Esophagus muscularis mucosa (tissue), 4 donors: ENCODE measurements at regions not wholly inside any gene's neighbourhood (a gene's known extent, or its start where the extent isn't known, plus 50 kb on each side); places are given as distances from the start of the nearest gene placed in this dataset.

Experiments used
- DNase-seq: peaks from one replicate; pipeline ENCODE4 v3.0.0-alpha.2; 2017; ENCODE audit errors: extremely low spot score
- H3K27ac ChIP-seq, 4 donors: fragments of 200-600 bp; sonication (generic); replicated peaks in 1 of 4; 1 replicate in 3 of 4; 2 replicates in 1 of 4; pipeline ENCODE4 v1.5.1; 2016 to 2019; ENCODE audit warnings: mild to moderate bottlenecking in 1 of 4
- H3K27me3 ChIP-seq, 4 donors: fragments of 200-600 bp; sonication (generic); one replicate each; pipeline versions ENCODE4 v1.5.1 to v1.6.0; 2016 to 2019
- H3K36me3 ChIP-seq, 4 donors: fragments of 200-600 bp; sonication (generic); one replicate each; pipeline ENCODE4 v1.5.1; 2016 to 2019
- H3K4me1 ChIP-seq, 4 donors: fragments of 200-600 bp; sonication (generic); one replicate each; pipeline ENCODE4 v1.5.1; 2016 to 2019
- H3K4me3 ChIP-seq, 4 donors: fragments of 200-600 bp; sonication (generic); 1 replicate in 2 of 4; 2 replicates in 2 of 4; pipeline ENCODE4 v1.5.1; 2016 to 2019; ENCODE audit warnings: mild to moderate bottlenecking in 4 of 4, moderate library complexity in 1 of 4
- H3K9me3 ChIP-seq, 4 donors: fragments of 200-600 bp; sonication (generic); 1 replicate in 3 of 4; 2 replicates in 1 of 4; pipeline ENCODE4 v1.5.1; 2016 to 2019
- CTCF ChIP-seq, 3 experiments: fragments of 200-600 bp in 2 of 3; fragments of 450-650 bp in 1 of 3; sonication (generic) in 2 of 3; IDR thresholded peaks; one replicate each; pipeline ENCODE4 v1.5.1; 2017 to 2019; ENCODE audit warnings: antibody characterized with exemption in 3 of 3, mild to moderate bottlenecking in 2 of 3, moderate library complexity in 1 of 3
- EP300 ChIP-seq: sonication (generic); formaldehyde crosslinking; IDR thresholded peaks from one replicate; pipeline ENCODE4 v1.6.1; 2017; ENCODE audit warnings: antibody characterized with exemption
- POLR2A ChIP-seq: fragments of 450-650 bp; IDR thresholded peaks from one replicate; pipeline ENCODE4 v1.6.1; 2017; ENCODE audit warnings: antibody characterized with exemption, moderate library complexity, mild to moderate bottlenecking, low read depth
- POLR2AphosphoS5 ChIP-seq, 2 donors: sonication (generic); formaldehyde crosslinking; IDR thresholded peaks; one replicate each; pipeline ENCODE4 v1.6.1; 2017; ENCODE audit warnings: antibody characterized with exemption in 2 of 2
- WGBS: methylation state at CpG from one replicate; pipeline ENCODE4 v1.1.5; 2018; 5-methylcytosine and 5-hydroxymethylcytosine counted together
- intact Hi-C: fragments of 100-400 bp; cut with DNase I; formaldehyde crosslinking; loops from one replicate; pipeline ENCODE4 v1.15.1; 2023

DNA sequence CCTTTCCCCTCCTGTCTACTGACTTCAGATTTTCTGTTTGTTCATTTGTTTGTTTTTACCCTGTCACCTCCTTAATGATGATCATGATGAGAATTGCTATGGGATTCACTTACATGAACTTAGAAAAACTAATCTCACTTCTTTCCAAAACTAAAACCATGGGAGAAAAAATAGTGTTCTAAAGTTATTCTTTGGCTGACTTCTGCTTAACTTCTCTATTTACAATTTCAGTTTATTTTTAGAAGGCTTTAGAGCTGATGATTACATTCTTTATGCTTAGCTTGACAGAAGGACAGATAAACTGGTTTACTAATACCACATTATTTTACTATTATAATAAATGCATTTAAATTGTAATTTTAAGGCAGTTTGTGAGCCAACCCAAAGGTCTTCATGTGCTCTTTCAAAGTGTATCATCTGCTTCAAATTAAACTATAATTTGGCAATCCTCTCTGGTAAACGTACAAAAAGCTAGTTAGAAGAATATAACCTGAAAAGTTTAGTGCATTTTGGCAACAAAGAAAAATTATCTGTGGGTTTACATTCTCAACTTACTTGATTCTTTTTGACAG is 676.8 kb upstream of the UBE2E2 start:
- TF ChIP-seq POLR2A, result no peak
- TF ChIP-seq POLR2AphosphoS5 (IDR thresholded peaks at IDR 0.05), result no peak
- TF ChIP-seq CTCF (IDR thresholded peaks at IDR 0.05), result no peak
- TF ChIP-seq EP300, result no peak
- intact Hi-C loops, result no loop called here
- WGBS, result 22% methylated on average over 1 of the region's 1 CpG
- no peak for DNase-seq
- peaks cover 0 to 23% (median 9%) of the 10 kb centered on the region in 4 donors for H3K4me1 ChIP-seq
- H3K36me3 ChIP-seq, result no peaks in the 10 kb centered on the region
- H3K9me3 ChIP-seq, result no peaks in the 10 kb centered on the region
- peak overlapping the region in 1 of 4 donors; percentile 0 for H3K27ac ChIP-seq
- no peak overlapping the region for H3K4me3 ChIP-seq
- H3K27me3 ChIP-seq, result no peaks in the 10 kb centered on the region

DNA sequence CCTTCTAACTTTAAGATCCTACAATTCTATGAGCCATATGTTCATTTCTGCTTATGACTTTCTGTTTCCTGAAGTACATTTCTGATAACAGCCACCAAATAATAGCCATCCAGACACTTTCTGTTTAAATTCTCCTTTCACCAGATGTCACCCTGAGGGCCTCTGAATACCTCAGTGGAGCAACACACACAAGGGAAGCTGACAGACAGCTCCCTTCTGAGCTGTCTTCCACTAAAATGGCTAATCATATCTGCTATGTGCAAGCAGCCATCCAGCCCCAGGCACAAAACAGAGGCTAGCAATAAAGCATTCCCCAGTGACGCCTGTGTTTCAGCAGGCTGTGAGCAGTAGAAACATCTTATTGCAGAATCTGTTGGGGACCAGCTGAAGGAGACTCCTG is 666.6 kb upstream of the UBE2E2 start:
- WGBS, result 90% methylated on average over 1 of the region's 1 CpG
- TF ChIP-seq CTCF (IDR thresholded peaks at IDR 0.05) (no peak), POLR2AphosphoS5 (IDR thresholded peaks at IDR 0.05) (no peak), POLR2A (no peak), EP300 (no peak)
- intact Hi-C loops, result no loop called here

GRCh38 chr3:22537560-22537959 is 665.6 kb upstream of the UBE2E2 start:
- H3K27ac ChIP-seq, result no peak overlapping the region
- TF ChIP-seq EP300 (no peak), POLR2A (no peak), POLR2AphosphoS5 (IDR thresholded peaks at IDR 0.05) (no peak), CTCF (IDR thresholded peaks at IDR 0.05) (no peak)
- intact Hi-C loops, result no loop called here
- no peaks in the 10 kb centered on the region for H3K9me3 ChIP-seq
- no peak for DNase-seq
- no peak overlapping the region for H3K4me3 ChIP-seq
- peaks cover 0 to 4% (median 0%) of the 10 kb centered on the region in 4 donors for H3K4me1 ChIP-seq
- no peaks in the 10 kb centered on the region for H3K36me3 ChIP-seq
- WGBS, result 65% methylated on average over 1 of the region's 1 CpG
- no peaks in the 10 kb centered on the region for H3K27me3 ChIP-seq

More for the DNA sequence above, 666.6 kb upstream of the UBE2E2 start:
- Histone ChIP-seq H3K36me3 (no peaks in the 10 kb centered on the region), H3K4me1 (peaks cover 0 to 4% (median 0%) of the 10 kb centered on the region in 4 donors), H3K27me3 (no peaks in the 10 kb centered on the region), H3K9me3 (no peaks in the 10 kb centered on the region), H3K4me3 (no peak overlapping the region), H3K27ac (no peak overlapping the region)
- no peak for DNase-seq

DNA sequence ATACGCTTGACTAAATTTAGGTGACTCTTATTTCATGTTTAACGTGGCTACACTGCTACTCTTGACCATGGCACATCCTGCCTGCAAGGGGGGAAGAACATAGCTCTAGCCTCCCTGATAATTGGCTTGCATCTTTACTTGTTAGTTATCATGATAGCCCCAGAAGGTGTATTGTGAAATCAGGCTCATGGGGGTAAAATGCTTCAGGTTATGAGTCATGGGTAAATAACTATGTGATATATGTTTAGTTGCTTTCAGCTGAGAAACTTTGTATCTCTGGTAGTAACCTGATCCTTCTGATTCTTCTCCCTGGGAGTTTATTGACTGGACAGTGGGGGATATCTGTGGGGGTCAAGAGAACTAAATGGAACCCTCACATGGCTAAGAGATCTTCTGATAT is 660.8 kb upstream of the UBE2E2 start:
- Histone ChIP-seq H3K27me3 (no peaks in the 10 kb centered on the region), H3K9me3 (no peaks in the 10 kb centered on the region), H3K36me3 (no peaks in the 10 kb centered on the region), H3K4me1 (peaks cover 0 to 4% (median 0%) of the 10 kb centered on the region in 4 donors), H3K27ac (no peak overlapping the region), H3K4me3 (no peak overlapping the region)
- DNase-seq, result no peak
- WGBS, result 86% methylated on average over 2 of the region's 2 CpGs
- TF ChIP-seq EP300 (no peak), POLR2A (no peak), POLR2AphosphoS5 (IDR thresholded peaks at IDR 0.05) (no peak), CTCF (IDR thresholded peaks at IDR 0.05) (no peak)
- intact Hi-C loops, result no loop called here

DNA sequence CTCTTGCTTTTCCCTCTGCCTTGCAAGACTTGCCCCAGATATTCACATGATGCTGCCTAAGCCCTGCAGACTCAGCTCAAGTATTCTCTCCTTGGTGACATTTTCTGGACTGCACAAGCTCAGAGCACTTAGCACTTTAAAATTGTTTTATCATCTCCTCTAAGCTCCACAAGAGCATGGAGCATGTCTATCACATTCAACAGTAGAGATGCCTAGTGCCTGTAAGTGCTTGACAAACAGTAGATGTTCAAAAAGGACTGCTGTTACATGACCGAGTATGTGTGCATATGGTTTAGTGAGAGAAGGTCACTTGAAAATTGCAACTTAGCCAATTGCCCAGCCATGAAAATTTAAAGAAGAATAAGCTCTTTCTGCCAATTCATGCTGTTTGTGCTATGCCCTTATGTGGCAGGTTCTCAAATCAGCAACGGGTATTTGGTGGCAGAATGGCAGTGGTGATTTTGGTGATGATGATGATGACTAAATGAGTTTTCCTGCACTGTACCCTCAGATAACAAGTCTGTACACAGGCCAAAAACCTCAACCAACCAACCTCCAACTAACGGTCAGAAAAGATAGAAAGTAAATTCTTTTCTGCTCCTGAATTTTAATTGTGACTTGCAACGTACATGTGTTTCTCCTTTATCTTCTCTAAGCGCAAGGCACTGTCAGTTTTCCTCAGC is 647.2 kb upstream of the UBE2E2 start:
- TF ChIP-seq EP300, result no peak
- TF ChIP-seq CTCF (IDR thresholded peaks at IDR 0.05), result no peak
- no peak for TF ChIP-seq POLR2AphosphoS5 (IDR thresholded peaks at IDR 0.05)
- no peak for TF ChIP-seq POLR2A
- no peaks in the 10 kb centered on the region for H3K27me3 ChIP-seq
- intact Hi-C loops, result no loop called here
- no peak for DNase-seq
- no peak overlapping the region for H3K27ac ChIP-seq
- no peaks in the 10 kb centered on the region for H3K4me1 ChIP-seq
- H3K4me3 ChIP-seq, result no peak overlapping the region
- no peaks in the 10 kb centered on the region for H3K9me3 ChIP-seq
- no peaks in the 10 kb centered on the region for H3K36me3 ChIP-seq
- WGBS, result 77% methylated on average over 5 of the region's 5 CpGs
